HEK293T (cell line): ENCODE measurements at regions not wholly inside any gene's neighbourhood (a gene's known extent, or its start where the extent isn't known, plus 50 kb on each side); places are given as distances from the start of the nearest gene placed in this dataset.

Source experiments
- ARNT ChIP-seq: fragments of 450-650 bp; IDR thresholded peaks from 2 replicates; pipeline ENCODE4 v1.6.1; 2017; ENCODE audit warnings: mild to moderate bottlenecking
- BHLHE40 ChIP-seq: fragments of 450-650 bp; IDR thresholded peaks from 2 replicates; pipeline ENCODE4 v1.6.1; 2016; ENCODE audit warnings: mild to moderate bottlenecking, moderate library complexity, borderline replicate concordance
- CTBP1 ChIP-seq: fragments of 450-650 bp; IDR thresholded peaks from 2 replicates; pipeline ENCODE4 v1.6.1; 2016; ENCODE audit warnings: borderline replicate concordance
- ELF4 ChIP-seq: fragments of 450-650 bp; IDR thresholded peaks from 2 replicates; pipeline ENCODE4 v1.6.1; 2017; ENCODE audit warnings: antibody characterized with exemption
- FOXA1 ChIP-seq: fragments of 450-650 bp; IDR thresholded peaks from 2 replicates; pipeline ENCODE4 v1.6.1; 2016; ENCODE audit warnings: mild to moderate bottlenecking
- FOXK2 ChIP-seq: fragments of 450-650 bp; IDR thresholded peaks from 2 replicates; pipeline ENCODE4 v1.6.1; 2016; ENCODE audit warnings: mild to moderate bottlenecking
- FOXM1 ChIP-seq: fragments of 450-650 bp; IDR thresholded peaks from 2 replicates; pipeline ENCODE4 v1.6.1; 2017; ENCODE audit warnings: mild to moderate bottlenecking, borderline replicate concordance
- HDGF ChIP-seq: fragments of 450-650 bp; IDR thresholded peaks from 2 replicates; pipeline ENCODE4 v1.6.1; 2017; ENCODE audit warnings: antibody characterized with exemption, borderline replicate concordance
- SP1 ChIP-seq: fragments of 450-650 bp; IDR thresholded peaks from 2 replicates; pipeline ENCODE4 v1.6.1; 2017
- TARDBP ChIP-seq: fragments of 450-650 bp; IDR thresholded peaks from 2 replicates; pipeline ENCODE4 v1.6.1; 2016
- TF ChIP-seq, protein P1 (sequence below): fragments of 450-650 bp; IDR thresholded peaks from 2 replicates; pipeline ENCODE4 v1.6.1; 2016

DNA sequence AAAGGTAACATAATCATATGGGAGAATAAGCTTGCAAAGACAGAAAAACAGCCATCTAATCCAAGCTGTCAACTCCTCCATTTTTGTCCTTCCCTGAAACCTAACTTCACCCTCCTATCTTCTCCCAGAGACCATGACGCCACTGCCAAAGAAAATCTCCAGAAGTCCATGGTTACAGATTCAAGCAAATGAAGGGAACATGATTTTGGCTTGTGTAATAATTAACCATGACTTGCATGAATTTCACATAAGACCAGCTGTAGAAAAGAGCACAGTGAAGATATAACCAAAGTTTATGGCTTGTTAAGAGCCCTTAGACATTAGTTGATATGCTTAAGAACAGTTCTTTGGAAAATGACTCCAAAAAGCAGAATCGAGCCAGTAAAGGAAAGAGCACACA, 342.1 kb upstream of the NRSN1 start:
- TF ChIP-seq ARNT (no peak), SP1 (no peak), ELF4 (no peak), HDGF (no peak), BHLHE40 (no peak), TARDBP (no peak), FOXK2 (no peak), FOXA1 (no peak), FOXM1 (no peak), CTBP1 (no peak)
- TF ChIP-seq, protein P1, sequence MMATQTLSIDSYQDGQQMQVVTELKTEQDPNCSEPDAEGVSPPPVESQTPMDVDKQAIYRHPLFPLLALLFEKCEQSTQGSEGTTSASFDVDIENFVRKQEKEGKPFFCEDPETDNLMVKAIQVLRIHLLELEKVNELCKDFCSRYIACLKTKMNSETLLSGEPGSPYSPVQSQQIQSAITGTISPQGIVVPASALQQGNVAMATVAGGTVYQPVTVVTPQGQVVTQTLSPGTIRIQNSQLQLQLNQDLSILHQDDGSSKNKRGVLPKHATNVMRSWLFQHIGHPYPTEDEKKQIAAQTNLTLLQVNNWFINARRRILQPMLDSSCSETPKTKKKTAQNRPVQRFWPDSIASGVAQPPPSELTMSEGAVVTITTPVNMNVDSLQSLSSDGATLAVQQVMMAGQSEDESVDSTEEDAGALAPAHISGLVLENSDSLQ: no peak
